HCT116 (cell line): ENCODE measurements at regions not wholly inside any gene's neighbourhood (a gene's known extent, or its start where the extent isn't known, plus 50 kb on each side); places are given as distances from the start of the nearest gene placed in this dataset.

Source experiments
- ATAC-seq: fragments of 200-7000 bp; cut with Tn5 transposase; 2 replicates; pipeline ENCODE4 v1.9.1; 2020; ENCODE audit warnings: mild to moderate bottlenecking, moderate library complexity
- BruUV-seq: library from RNA; stranded (reverse); fragments of 400-500 nt; replicated peaks from 2 replicates; lab custom pipeline; 2021; lab: Mats Ljungman, UMichigan
- CTCF ChIA-PET: fragments of 300-600 bp; sonication (Branson Sonifier 250); formaldehyde crosslinking; loops from one replicate; lab custom pipeline; 2021; ENCODE audit warnings: antibody characterized with exemption; lab: Charles Lee
- POLR2A ChIA-PET: fragments of 300-600, 350-600 bp; sonication (Branson Sonifier 250); formaldehyde crosslinking; loops from one replicate; lab custom pipeline; 2021; ENCODE audit warnings: antibody characterized with exemption; lab: Charles Lee
- RAD21 ChIA-PET, 2 experiments: fragments of 300-600 bp; sonication (Branson Sonifier 250); formaldehyde crosslinking; loops; one replicate each; lab custom pipeline; 2023; ENCODE audit warnings: low total read pairs in 2 of 2; ENCODE audit not compliant: uncharacterized antibody in 2 of 2, unreplicated experiment in 2 of 2, low non-redundant PET in 1 of 2; lab: Charles Lee
- DNase-seq: peaks from one replicate; pipeline ENCODE4 v3.0.0-alpha.2; 2010; ENCODE audit warnings: low read depth, low spot score
- H2AFZ ChIP-seq: fragments of 200-600 bp; shearing (Covaris generic), sonication (generic); 2 replicates; pipeline ENCODE4 v1.6.1; 2017; ENCODE audit warnings: low read depth, mixed run types, mixed read lengths, antibody characterized with exemption, low read length; ENCODE audit not compliant: poor library complexity, severe bottlenecking
- H3K27ac ChIP-seq: 2 replicates; pipeline ENCODE4 v1.5.1; 2012; ENCODE audit warnings: low read depth, low read length
- H3K27me3 ChIP-seq: fragments of 200-600 bp; sonication (generic); 2 replicates; pipeline ENCODE4 v1.6.1; 2016; ENCODE audit warnings: mixed run types, low read length, mixed read lengths; ENCODE audit not compliant: insufficient read depth
- H3K36me3 ChIP-seq, 2 experiments: fragments of 200-500 bp in 1 of 2; fragments of 200-600 bp in 1 of 2; sonication (Bioruptor generic) in 1 of 2; sonication (generic) in 1 of 2; 2 replicates each; pipeline versions ENCODE4 v1.5.1 to v1.6.1; 2014 to 2016; ENCODE audit warnings: low read length in 2 of 2, inconsistent platforms in 1 of 2, mixed read lengths in 1 of 2, mixed run types in 1 of 2; ENCODE audit not compliant: insufficient read depth in 2 of 2, control insufficient read depth in 1 of 2
- H3K4me1 ChIP-seq, 2 experiments: fragments of 200-600 bp in 1 of 2; sonication (generic) in 1 of 2; 2 replicates each; pipeline versions ENCODE4 v1.5.1 to v1.6.1; 2012 to 2017; ENCODE audit warnings: low read length in 2 of 2, inconsistent platforms in 1 of 2, mild to moderate bottlenecking in 1 of 2, mixed read lengths in 1 of 2, mixed run types in 1 of 2, moderate library complexity in 1 of 2; ENCODE audit not compliant: insufficient read depth in 2 of 2, control insufficient read depth in 1 of 2
- H3K4me2 ChIP-seq: fragments of 200-600 bp; sonication (generic); 2 replicates; pipeline ENCODE4 v1.6.1; 2017; ENCODE audit warnings: mixed run types, low read length, mixed read lengths
- H3K4me3 ChIP-seq, 2 experiments: fragments of 200-600 bp in 1 of 2; sonication (generic) in 1 of 2; replicated peaks in 1 of 2; 2 replicates each; pipeline ENCODE4 v1.5.1; 2011 to 2016; ENCODE audit warnings: low read length in 2 of 2, control low read depth in 1 of 2, low read depth in 1 of 2, mild to moderate bottlenecking in 1 of 2, mixed read lengths in 1 of 2, mixed run types in 1 of 2
- H3K79me2 ChIP-seq: fragments of 200-600 bp; sonication (generic); 2 replicates; pipeline ENCODE4 v1.6.1; 2017; ENCODE audit warnings: mild to moderate bottlenecking, mixed run types, low read length, moderate library complexity, mixed read lengths; ENCODE audit not compliant: insufficient read depth
- H3K9ac ChIP-seq: fragments of 200-600 bp; sonication (generic); 2 replicates; pipeline ENCODE4 v1.6.1; 2016; ENCODE audit warnings: low read length, mixed read lengths
- H3K9me2 ChIP-seq: fragments of 200-600 bp; sonication (generic), shearing (Covaris generic); 2 replicates; pipeline ENCODE4 v1.6.1; 2017; ENCODE audit warnings: mixed run types, mild to moderate bottlenecking, moderate library complexity; ENCODE audit not compliant: insufficient read depth
- H3K9me3 ChIP-seq, 2 experiments: fragments of 200-500 bp in 1 of 2; fragments of 200-600 bp in 1 of 2; sonication (Bioruptor generic) in 1 of 2; sonication (generic) in 1 of 2; 2 replicates each; pipeline ENCODE4 v1.6.1; 2014 to 2017; ENCODE audit warnings: low read length in 2 of 2, mixed read lengths in 2 of 2, inconsistent platforms in 1 of 2, low read depth in 1 of 2, mild to moderate bottlenecking in 1 of 2, mixed run types in 1 of 2, moderate library complexity in 1 of 2; ENCODE audit not compliant: control insufficient read depth in 1 of 2, insufficient read depth in 1 of 2
- H4K20me1 ChIP-seq: fragments of 200-600 bp; sonication (generic), shearing (Covaris generic); 2 replicates; pipeline ENCODE4 v1.6.1; 2017; ENCODE audit warnings: mixed run types, mild to moderate bottlenecking, moderate library complexity; ENCODE audit not compliant: insufficient read depth
- ATF3 ChIP-seq: IDR thresholded peaks from 2 replicates; pipeline ENCODE4 v1.6.1; 2012
- CBX3 ChIP-seq: IDR thresholded peaks from 2 replicates; pipeline ENCODE4 v1.6.1; 2012; ENCODE audit warnings: low read depth
- CEBPB ChIP-seq: IDR thresholded peaks from 2 replicates; pipeline ENCODE4 v1.6.1; 2012; ENCODE audit warnings: low read depth
- CTCF ChIP-seq, 3 experiments: fragments of 200-600 bp in 1 of 3; sonication (generic) in 1 of 3; IDR thresholded peaks in 2 of 3; conservative IDR thresholded peaks in 1 of 3; 2 replicates each; pipeline ENCODE4 v1.5.1; 2012 to 2017; ENCODE audit warnings: low read depth in 2 of 3, low read length in 2 of 3, antibody characterized with exemption in 1 of 3, borderline replicate concordance in 1 of 3, control low read depth in 1 of 3, mild to moderate bottlenecking in 1 of 3, mixed read lengths in 1 of 3, mixed run types in 1 of 3, moderate library complexity in 1 of 3; ENCODE audit not compliant: insufficient read depth in 1 of 3
- EGR1 ChIP-seq: IDR thresholded peaks from 2 replicates; pipeline ENCODE4 v1.6.1; 2012; ENCODE audit warnings: low read depth
- ELF1 ChIP-seq: IDR thresholded peaks from 2 replicates; pipeline ENCODE4 v1.6.1; 2012; ENCODE audit warnings: low read depth, borderline replicate concordance
- EZH2 ChIP-seq: fragments of 200-600 bp; sonication (generic); IDR thresholded peaks from 2 replicates; pipeline ENCODE4 v1.6.1; 2017; ENCODE audit warnings: antibody characterized with exemption, mixed run types
- EZH2phosphoT487 ChIP-seq: fragments of 200-600 bp; IDR thresholded peaks from 2 replicates; pipeline ENCODE4 v1.6.1; 2018; ENCODE audit warnings: antibody characterized with exemption, borderline replicate concordance
- JUND ChIP-seq: IDR thresholded peaks from 2 replicates; pipeline ENCODE4 v1.6.1; 2012
- MAX ChIP-seq: IDR thresholded peaks from 2 replicates; pipeline ENCODE4 v1.6.1; 2012
- POLR2A ChIP-seq: IDR thresholded peaks from 2 replicates; pipeline ENCODE4 v1.7.0; 2011; ENCODE audit warnings: borderline replicate concordance; ENCODE audit not compliant: insufficient read depth, insufficient read length; ENCODE audit errors: extremely low read depth
- POLR2AphosphoS5 ChIP-seq: IDR thresholded peaks from 2 replicates; pipeline ENCODE4 v1.6.1; 2011; ENCODE audit warnings: mild to moderate bottlenecking, low read depth, low read length, moderate library complexity
- RAD21 ChIP-seq: IDR thresholded peaks from 2 replicates; pipeline ENCODE4 v1.6.1; 2012; ENCODE audit warnings: low read depth, mild to moderate bottlenecking
- REST ChIP-seq: IDR thresholded peaks from 2 replicates; pipeline ENCODE4 v1.6.1; 2012; ENCODE audit warnings: low read depth
- SP1 ChIP-seq: IDR thresholded peaks from 2 replicates; pipeline ENCODE4 v1.6.1; 2012; ENCODE audit warnings: low read depth
- YY1 ChIP-seq: IDR thresholded peaks from 2 replicates; pipeline ENCODE4 v1.6.1; 2011; ENCODE audit warnings: low read length, low read depth, moderate library complexity, mild to moderate bottlenecking; ENCODE audit not compliant: insufficient replicate concordance; ENCODE audit errors: extremely low read depth
- ZBTB33 ChIP-seq: IDR thresholded peaks from 2 replicates; pipeline ENCODE4 v1.6.1; 2011; ENCODE audit warnings: mild to moderate bottlenecking, low read length, moderate library complexity; ENCODE audit not compliant: insufficient replicate concordance; ENCODE audit errors: extremely low read depth
- ZFX ChIP-seq: fragments of 450-650 bp; IDR thresholded peaks from 2 replicates; pipeline ENCODE4 v1.6.1; 2017
- ZNF274 ChIP-seq: fragments of 200-500 bp; sonication (Bioruptor generic); IDR thresholded peaks from 2 replicates; pipeline ENCODE4 v1.6.1; 2014; ENCODE audit warnings: mild to moderate bottlenecking, low read depth, low read length, inconsistent platforms
- intact Hi-C: fragments of 100-400 bp; cut with micrococcal nuclease; formaldehyde crosslinking; loops from 2 replicates; pipeline ENCODE4 v1.10.0; 2022

GRCh38 chr9:85112391-85112790 is 442.9 kb downstream of the NTRK2 start:
- no peaks in the 10 kb centered on the region for H3K9me2 ChIP-seq

More at GRCh38 chr9:85112391-85112790, 442.9 kb downstream of the NTRK2 start:
- Histone ChIP-seq H3K9me3 (no peaks in the 10 kb centered on the region), H3K27me3 (peaks cover 9% of the 10 kb centered on the region; the same call in 1 of the 2 replicates), H3K9ac (no peak overlapping the region), H3K4me1 (no peaks in the 10 kb centered on the region), H3K79me2 (no peaks in the 10 kb centered on the region), H3K27ac (no peak overlapping the region), H2AFZ (no peak overlapping the region), H3K4me3 (no peak overlapping the region), H3K36me3 (no peaks in the 10 kb centered on the region), H3K4me2 (no peak overlapping the region), H4K20me1 (no peaks in the 10 kb centered on the region)
- intact Hi-C loops, result loop anchor here (10.0 kb wide), 1 partner anchor 142 kb away; no protein-coding TSS in a partner anchor
- CTCF ChIA-PET, result no interaction called here
- DNase-seq, result no peak
- RAD21 ChIA-PET, result no interaction called here
- POLR2A ChIA-PET, result no interaction called here
- TF ChIP-seq POLR2A (no peak), ZNF274 (no peak), CTCF (IDR thresholded peaks at IDR 0.05 in 2 of 3, conservative IDR thresholded peaks at IDR 0.05 in 1 of 3; ENCODE audit: borderline replicate concordance in 1 of 3, insufficient read depth in 1 of 3, low read depth in 2 of 3, low read length in 2 of 3) (no peak), ZFX (no peak), ATF3 (no peak), REST (no peak), RAD21 (no peak), POLR2AphosphoS5 (no peak), EGR1 (no peak), YY1 (no peak), JUND (no peak), CEBPB (no peak), ELF1 (no peak), SP1 (no peak), EZH2 (no peak), ZBTB33 (no peak), EZH2phosphoT487 (no peak), MAX (no peak), CBX3 (no peak)
- ATAC-seq, result no peak
- no TSS peak for BruUV-seq
